GM18868 (cell line): ENCODE measurements at regions not wholly inside any gene's neighbourhood (a gene's known extent, or its start where the extent isn't known, plus 50 kb on each side); places are given as distances from the start of the nearest gene placed in this dataset.
"Not testable (repeated sequence)": the region's sequence is repeated elsewhere in the genome, so short reads cannot be mapped to it uniquely, and the experiment has no call there.

Source experiments
- ATAC-seq: cut with Tn5 transposase; IDR thresholded peaks from one replicate; pipeline ENCODE4 v1.9.1; 2021; ENCODE audit warnings: mild to moderate bottlenecking, moderate library complexity; ENCODE audit not compliant: unreplicated experiment

- no peak for ATAC-seq
Measured at GRCh38 chrX:39676434-39676833, 421.3 kb downstream of the BCOR start.

GRCh38 chrX:39677585-39677977 lies 420.2 kb downstream of the BCOR start:
- ATAC-seq, result no peak

DNA sequence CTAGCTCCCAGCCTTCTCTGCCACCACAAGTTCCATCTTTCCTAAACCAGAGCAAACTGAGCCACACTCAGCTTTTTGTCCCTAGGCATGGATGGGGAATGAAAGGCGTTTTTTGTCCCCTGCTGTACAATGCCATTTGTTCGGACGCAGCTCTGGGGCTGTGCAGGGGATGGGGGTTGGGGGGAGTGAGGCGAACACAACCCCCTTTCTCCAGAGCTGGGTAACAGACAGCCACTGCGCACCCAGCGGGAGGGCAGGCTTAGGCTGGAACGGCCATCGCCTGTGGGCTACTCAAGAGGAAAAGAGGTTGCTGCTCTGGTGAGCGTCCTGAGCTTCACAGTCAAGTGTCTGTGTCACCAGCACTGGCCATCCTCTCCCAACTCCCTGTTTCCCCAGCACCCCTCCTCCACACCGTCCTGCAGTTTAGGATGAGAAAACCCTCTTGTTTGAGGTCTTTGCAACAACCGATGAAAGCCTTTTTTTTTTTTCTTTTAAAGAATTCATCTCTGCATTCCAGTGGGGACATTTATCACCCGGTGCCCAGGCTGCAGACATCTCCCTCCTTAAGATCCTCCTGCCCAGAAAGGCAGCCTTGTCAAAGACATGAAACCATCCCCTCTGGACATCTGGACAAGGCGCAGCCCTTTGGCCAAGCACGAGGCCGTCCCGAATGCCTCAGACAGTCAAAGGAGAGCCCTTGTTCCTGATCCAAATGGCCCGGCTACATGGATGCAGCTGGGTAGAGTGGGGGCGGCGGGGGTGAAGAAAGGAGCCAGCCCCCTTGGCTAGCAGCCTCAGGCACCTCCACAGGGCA lies 419.6 kb downstream of the BCOR start:
- no peak for ATAC-seq

GRCh38 chrX:39678914-39679313 lies 418.8 kb downstream of the BCOR start:
- no peak for ATAC-seq

- no peak for ATAC-seq
Measured at GRCh38 chrX:39679497-39680157, 418.1 kb downstream of the BCOR start.

GRCh38 chrX:39681885-39682284 lies 415.9 kb downstream of the BCOR start:
- no peak for ATAC-seq

DNA sequence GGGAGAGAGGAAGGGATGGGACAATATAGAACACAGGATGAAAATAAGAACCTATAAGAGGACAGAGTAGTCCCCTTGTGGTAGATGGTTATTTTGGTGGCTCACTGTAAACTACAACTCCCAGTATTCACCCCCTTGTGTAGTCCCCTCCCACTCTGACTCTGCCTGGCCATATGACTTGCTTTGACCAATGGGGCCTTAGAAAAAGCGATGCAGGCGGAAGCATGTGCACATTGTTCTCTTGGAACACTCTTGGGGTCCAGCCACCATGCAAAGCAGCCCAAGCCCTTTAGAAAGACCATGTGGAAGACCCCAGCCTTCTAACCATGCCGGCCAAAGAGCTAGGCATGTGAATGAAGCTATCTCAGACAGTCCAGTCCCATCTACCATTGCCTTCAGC lies 415.0 kb downstream of the BCOR start:
- ATAC-seq, result no peak

GRCh38 chrX:39688219-39688575 lies 409.6 kb downstream of the BCOR start:
- no peak for ATAC-seq

DNA sequence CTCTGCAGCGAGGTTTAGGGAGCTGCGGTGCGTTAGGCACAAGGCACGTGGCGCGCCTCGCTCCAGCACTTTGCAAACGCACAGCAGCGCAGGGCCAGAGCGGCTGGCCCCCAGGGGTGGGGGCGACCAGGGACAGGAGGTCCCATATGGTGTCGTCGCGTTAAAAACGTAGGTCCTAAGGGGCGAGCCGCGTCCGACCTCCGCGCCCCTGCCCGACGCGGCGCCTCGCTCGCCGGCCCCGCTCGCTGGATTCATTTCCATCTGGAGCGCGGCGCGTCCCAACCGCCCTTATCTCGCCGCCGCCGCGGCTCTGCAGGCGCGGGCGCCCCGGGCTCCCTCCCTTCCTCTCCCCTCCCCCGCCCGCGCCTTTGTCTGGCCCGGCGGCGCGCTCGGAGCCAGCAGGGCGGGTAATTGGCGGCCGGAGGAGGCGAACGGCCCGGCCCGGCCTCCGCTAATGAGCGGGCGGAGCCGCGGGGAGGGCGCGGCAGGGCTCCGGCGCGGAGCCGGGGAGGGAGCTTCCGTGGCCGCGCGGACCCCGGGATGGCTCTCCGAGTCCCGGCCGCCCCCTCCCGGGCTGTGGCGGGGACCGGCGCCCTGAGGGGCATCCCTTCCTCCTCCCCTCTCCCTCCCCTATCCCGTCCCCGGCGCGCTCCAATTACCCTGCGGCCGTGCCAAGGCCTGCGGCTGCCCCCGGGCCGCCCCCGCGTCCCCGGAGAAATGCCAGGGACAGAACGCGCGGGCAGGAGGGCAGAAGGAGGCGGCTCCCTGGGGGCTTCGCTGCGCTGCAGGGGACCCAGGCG lies 409.0 kb downstream of the BCOR start:
- no peak for ATAC-seq

DNA sequence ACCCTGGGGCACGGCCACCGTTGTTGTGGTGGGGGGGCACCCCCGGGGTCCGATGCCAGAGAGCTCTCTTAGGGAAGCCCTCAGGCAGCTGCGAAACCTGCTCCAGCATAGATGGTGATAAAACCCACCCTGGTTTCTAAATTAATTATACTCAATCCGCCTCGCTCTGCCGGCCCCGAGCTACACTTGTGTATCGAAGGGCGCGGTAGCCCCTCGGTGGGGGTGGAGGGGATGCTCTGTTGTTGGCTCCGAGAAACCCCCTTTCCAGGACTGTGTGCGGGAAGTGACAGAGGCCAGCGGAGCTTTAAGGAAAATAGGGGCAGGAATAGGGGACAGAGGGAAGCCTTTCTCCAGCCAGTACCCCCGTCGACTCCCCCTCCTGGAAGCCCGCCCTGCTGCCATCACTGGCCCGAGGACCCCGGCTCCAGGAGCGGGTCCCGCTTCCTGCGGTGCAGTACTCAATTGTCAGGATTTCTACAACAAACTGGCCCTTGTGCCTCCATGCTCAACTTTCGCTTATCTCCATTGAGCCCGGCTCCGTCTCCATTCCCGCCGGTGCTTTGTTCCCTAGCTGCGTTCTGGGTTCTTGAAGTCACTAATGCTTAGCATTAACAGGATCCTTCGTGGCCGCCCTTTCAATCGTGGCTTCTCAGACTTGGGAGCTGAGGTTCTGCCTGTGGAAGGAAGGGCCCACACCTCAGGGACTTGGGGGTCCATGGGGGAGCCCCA lies 408.2 kb downstream of the BCOR start:
- no peak for ATAC-seq

GRCh38 chrX:39690541-39691415 lies 407.0 kb downstream of the BCOR start:
- no peak for ATAC-seq

DNA sequence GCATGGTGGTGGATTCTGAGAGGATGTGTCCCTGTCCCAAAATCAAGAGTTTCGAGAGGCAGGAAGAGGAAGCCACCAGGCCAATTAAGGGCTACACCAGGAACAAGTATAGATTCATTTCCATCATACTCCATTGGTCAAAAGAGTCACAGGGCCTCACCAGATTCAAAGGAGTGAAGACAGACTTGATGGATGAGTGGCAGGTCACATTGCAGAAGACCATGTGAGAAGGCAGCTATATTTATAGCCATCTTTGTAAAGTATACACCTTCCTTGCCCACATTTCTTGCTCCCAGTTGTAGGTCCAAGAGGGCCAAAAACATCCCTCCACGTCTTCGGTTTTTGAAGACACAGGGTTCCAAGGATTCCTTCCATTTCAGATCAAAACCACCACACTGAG lies 406.0 kb downstream of the BCOR start:
- ATAC-seq, result no peak

DNA sequence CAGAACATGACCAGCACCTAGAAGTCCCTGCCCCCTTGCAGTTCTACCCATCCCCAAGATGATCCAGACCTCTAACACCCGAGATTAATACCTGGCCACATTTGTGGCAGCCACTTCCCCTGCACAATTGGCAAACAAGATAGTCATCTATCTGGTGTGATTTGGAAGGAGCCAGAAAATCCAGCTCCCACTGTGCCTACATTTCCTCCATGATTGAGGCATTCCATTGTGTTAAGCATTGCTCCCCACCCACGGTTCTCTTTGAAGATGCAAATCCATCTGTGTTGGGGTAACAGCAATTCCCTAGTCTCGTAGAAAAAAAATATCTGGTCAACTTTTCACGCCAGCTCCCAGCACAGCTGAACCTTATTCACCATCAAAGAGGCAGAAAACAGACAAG lies 405.0 kb downstream of the BCOR start:
- no peak for ATAC-seq

DNA sequence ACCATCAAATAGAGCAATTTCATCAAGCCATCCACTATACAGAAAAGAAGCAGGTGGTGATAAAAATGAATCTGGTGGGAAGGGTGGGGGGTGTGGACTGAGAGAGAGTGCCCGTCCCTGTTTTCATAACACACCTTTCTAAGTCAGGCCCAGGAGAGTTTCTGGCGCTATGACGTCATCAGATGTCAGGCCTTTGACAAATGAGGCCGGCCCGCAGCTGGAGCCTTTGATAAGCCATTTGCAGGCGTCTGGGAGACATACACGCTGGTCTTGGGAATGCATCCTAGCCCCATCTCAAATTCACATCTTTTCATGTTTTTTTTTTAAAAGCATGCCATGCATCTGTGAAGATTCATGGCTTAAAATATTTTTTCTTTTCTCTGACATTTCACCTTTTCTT lies 404.5 kb downstream of the BCOR start:
- no peak for ATAC-seq

DNA sequence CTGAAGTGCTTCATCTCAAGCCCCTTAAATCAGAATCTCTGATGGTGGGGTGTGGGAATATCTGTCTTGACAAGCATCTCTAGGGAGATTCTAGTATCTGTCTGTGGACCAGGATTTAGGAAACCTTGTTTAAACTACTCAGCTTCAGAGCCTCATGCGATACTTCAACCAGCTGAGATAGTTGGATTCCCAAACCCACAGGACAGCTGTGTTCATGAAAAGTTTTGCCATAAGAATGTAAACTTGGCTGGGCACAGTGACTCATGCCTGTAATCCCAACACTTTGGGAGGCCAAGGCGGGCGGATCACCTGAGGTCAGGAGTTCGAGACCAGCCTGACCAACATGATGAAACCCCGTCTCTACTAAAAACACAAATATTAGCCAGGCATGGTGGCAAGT lies 395.1 kb downstream of the BCOR start:
- ATAC-seq, result not testable (repeated sequence)

DNA sequence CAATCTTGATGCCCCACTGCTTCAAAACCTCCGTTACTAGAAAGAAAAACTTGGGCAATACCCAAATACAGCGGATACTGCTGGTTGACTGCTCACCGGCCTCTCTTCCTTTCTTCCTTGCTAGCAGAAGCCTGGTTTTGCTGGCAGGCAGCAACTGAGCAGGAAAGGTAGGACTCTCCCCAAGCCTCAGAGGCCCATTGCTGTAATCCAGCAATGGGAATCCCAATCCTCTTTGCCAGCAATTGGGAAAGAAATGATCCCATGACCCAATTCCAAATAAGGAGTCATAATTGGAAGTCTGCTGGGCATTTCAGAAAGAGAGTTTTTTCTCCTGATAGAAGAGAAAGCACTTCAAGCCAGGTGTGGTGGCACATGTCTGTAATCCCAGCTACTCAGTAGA lies 394.5 kb downstream of the BCOR start:
- ATAC-seq, result no peak

DNA sequence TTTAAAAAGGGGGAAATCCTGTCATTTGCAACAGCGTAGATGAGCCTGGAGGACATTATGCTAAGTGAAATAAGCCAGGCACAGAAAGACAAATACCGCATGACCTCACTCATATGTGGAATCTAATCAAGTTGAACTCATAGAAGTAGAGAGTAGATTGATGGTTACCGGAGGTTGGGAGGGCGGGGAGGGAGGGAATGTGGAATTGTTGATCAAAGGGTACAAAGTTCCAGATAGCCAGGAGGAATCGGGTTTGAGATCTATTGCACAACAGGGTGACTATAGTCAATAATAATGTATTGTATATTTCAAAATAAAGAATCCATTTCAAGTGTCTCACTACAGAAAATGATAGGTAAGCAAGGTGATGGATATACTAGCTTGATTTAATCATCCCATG lies 393.2 kb downstream of the BCOR start:
- no peak for ATAC-seq

GRCh38 chrX:39705290-39705689 lies 392.5 kb downstream of the BCOR start:
- ATAC-seq, result no peak

DNA sequence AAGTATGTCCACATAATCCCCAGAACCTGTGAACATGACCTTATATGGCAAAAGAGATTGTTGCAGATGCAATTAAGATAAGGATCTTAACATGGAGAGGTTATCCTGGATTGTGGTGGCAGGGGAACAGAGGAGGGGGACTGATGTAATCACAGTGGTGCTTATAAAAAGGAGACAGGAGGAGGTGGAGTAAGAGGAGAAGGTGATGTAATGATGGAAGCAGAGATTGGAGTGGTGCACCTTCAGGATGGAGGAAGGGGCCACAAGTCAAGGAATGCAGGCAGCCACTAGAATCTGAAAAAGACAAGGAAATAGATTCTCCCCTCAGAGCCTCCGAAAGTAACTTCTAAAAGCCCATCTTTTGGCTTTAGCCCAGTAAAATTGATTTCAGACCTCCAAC lies 388.4 kb downstream of the BCOR start:
- ATAC-seq, result no peak

GRCh38 chrX:39709812-39710211 lies 387.9 kb downstream of the BCOR start:
- no peak for ATAC-seq
